OCI-LY1 (cell line): ENCODE measurements at regions not wholly inside any gene's neighbourhood (a gene's known extent, or its start where the extent isn't known, plus 50 kb on each side); places are given as distances from the start of the nearest gene placed in this dataset.

Source experiments
- CTCF ChIP-seq: fragments of 200-600 bp; sonication (generic), shearing (Covaris generic); IDR thresholded peaks from 2 replicates; pipeline ENCODE4 v1.5.1; 2017; ENCODE audit warnings: mild to moderate bottlenecking, antibody characterized with exemption, low read length, moderate library complexity, mixed read lengths
- EZH2 ChIP-seq: fragments of 200-600 bp; sonication (generic), shearing (Covaris generic); IDR thresholded peaks from 2 replicates; pipeline ENCODE4 v1.8.0; 2017; ENCODE audit warnings: borderline replicate concordance, mixed run types, mild to moderate bottlenecking, antibody characterized with exemption, low read length, moderate library complexity, mixed read lengths

GRCh38 chr14:38127356-38127755 lies 80.3 kb upstream of the SSTR1 start:
- TF ChIP-seq CTCF (no peak), EZH2 (no peak)
